Activated gamma-delta T cell treated with anti-CD3 and anti-CD28 coated beads, Interleukin-2, amount 50 U/mL, for 16 hours (primary cell): ENCODE measurements at regions not wholly inside any gene's neighbourhood (a gene's known extent, or its start where the extent isn't known, plus 50 kb on each side); places are given as distances from the start of the nearest gene placed in this dataset.

Experiments used
- DNase-seq: peaks from one replicate; pipeline ENCODE4 v3.0.0-alpha.2; 2020; ENCODE audit warnings: low read depth

- DNase-seq, result no peak
Measured at GRCh38 chr10:44030738-44031137, 354.2 kb downstream of the CXCL12 start.

GRCh38 chr10:44030132-44030531 is 354.8 kb downstream of the CXCL12 start:
- DNase-seq, result no peak

- DNase-seq, result no peak
Measured at GRCh38 chr10:44028384-44029137, 356.3 kb downstream of the CXCL12 start.

GRCh38 chr10:44024356-44025116 is 360.4 kb downstream of the CXCL12 start:
- DNase-seq, result no peak

GRCh38 chr10:44023517-44023916 is 361.4 kb downstream of the CXCL12 start:
- DNase-seq, result no peak

GRCh38 chr10:44022203-44022602 is 362.7 kb downstream of the CXCL12 start:
- no peak for DNase-seq

GRCh38 chr10:44020322-44021111 is 364.4 kb downstream of the CXCL12 start:
- DNase-seq, result no peak

GRCh38 chr10:44017483-44018145 is 367.3 kb downstream of the CXCL12 start:
- DNase-seq, result no peak

- DNase-seq, result no peak
Measured at GRCh38 chr10:44016589-44017482, 368.1 kb downstream of the CXCL12 start.

- no peak for DNase-seq
Measured at GRCh38 chr10:44015702-44016500, 367.2 kb upstream of the ZNF32 start.

GRCh38 chr10:44014644-44015250 is 366.1 kb upstream of the ZNF32 start:
- DNase-seq, result no peak

GRCh38 chr10:44013981-44014380 is 365.3 kb upstream of the ZNF32 start:
- DNase-seq, result no peak

GRCh38 chr10:44012921-44013320 is 364.2 kb upstream of the ZNF32 start:
- no peak for DNase-seq

- no peak for DNase-seq
Measured at GRCh38 chr10:44011603-44011981, 362.9 kb upstream of the ZNF32 start.

GRCh38 chr10:44010873-44011602 is 362.4 kb upstream of the ZNF32 start:
- DNase-seq, result no peak

GRCh38 chr10:44009891-44010632 is 361.4 kb upstream of the ZNF32 start:
- DNase-seq, result no peak

- DNase-seq, result no peak
Measured at GRCh38 chr10:44008917-44009709, 360.4 kb upstream of the ZNF32 start.
